ENCODE measurements at regions not wholly inside any gene's neighbourhood (a gene's known extent, or its start where the extent isn't known, plus 50 kb on each side); places are given as distances from the start of the nearest gene placed in this dataset.

DNA sequence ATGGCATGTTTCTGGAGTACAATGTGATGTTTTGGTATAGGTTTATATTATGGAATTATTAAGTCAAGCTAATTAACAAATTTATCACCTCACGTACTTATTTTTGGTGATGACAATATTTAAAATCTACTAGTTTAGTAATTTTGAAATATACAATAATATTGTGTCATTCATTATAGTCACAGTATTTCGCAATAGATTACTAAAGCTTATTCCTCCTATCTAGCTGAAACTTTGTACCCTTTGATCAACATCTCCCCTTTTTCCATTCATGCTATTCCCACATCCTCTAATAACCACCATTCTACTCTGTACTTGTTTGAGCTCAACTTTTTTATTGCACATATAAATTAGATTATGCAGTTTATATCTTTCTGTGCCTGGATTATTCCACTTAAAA lies 164.8 kb upstream of the SPANXN4 start:
- intact Hi-C loops (cut with micrococcal nuclease) = no loop called here
- Histone ChIP-seq H3K4me3 (ENCODE audit: insufficient read depth, low read depth, low read length) (no peak overlapping the region), H2AFZ (replicated peaks; ENCODE audit: low read length, poor library complexity) (no peak overlapping the region), H3K27me3 (ENCODE audit: control insufficient read depth, insufficient read depth, low read length) (no peaks in the 10 kb centered on the region), H3K9ac (ENCODE audit: low read depth, low read length) (no peak overlapping the region), H2BK120ac (ENCODE audit: low read depth, low read length) (no peak overlapping the region), H3K23ac (ENCODE audit: low read depth, low read length) (no peak overlapping the region), H4K20me1 (ENCODE audit: insufficient read depth, low read length) (no peaks in the 10 kb centered on the region), H3K4ac (ENCODE audit: low read depth, low read length) (no peak overlapping the region), H4K8ac (ENCODE audit: low read depth in 2 of 2, low read length in 2 of 2) (no peak overlapping the region), H3K56ac (ENCODE audit: extremely low read depth, insufficient read depth, low read length) (no peak overlapping the region), H3K9me1 (ENCODE audit: insufficient read depth, low read length) (no peaks in the 10 kb centered on the region), H2BK20ac (ENCODE audit: low read depth, low read length) (no peak overlapping the region), H3K79me1 (ENCODE audit: low read depth in 1 of 2, low read length in 2 of 2) (no peaks in the 10 kb centered on the region), H2BK5ac (ENCODE audit: low read depth, low read length, poor library complexity, severe bottlenecking) (no peak overlapping the region), H2AK9ac (replicated peaks; ENCODE audit: low read depth, low read length, poor library complexity) (no peak overlapping the region), H4K5ac (ENCODE audit: low read depth, low read length) (no peak overlapping the region), H3K14ac (replicated peaks; ENCODE audit: low read depth, low read length) (no peak overlapping the region), H2AK5ac (ENCODE audit: low read depth, low read length) (no peak overlapping the region), H3K9me3 (ENCODE audit: control insufficient read depth, insufficient read depth, low read length) (no peaks in the 10 kb centered on the region; the same call in 1 of the 2 replicates), H3K27ac (ENCODE audit: insufficient read depth, low read length) (no peak overlapping the region), H3K4me1 (ENCODE audit: control insufficient read depth, insufficient read depth, low read length) (no peaks in the 10 kb centered on the region), H3K18ac (ENCODE audit: low read depth, low read length) (no peak overlapping the region), H4K91ac (ENCODE audit: insufficient read depth, low read depth, low read length) (no peak overlapping the region), H3K36me3 (ENCODE audit: control insufficient read depth, insufficient read depth, low read length) (no peaks in the 10 kb centered on the region), H2BK15ac (ENCODE audit: low read depth, low read length) (no peak overlapping the region), H3K4me2 (ENCODE audit: low read depth, low read length) (no peak overlapping the region)
- ChIA-PET CTCF (no interaction called here), POLR2A (ENCODE audit: unreplicated experiment) (no interaction called here)
- no peak for ATAC-seq (ENCODE audit: low read depth)
- BruUV-seq (replicated peaks) = no TSS peak
- dilution Hi-C loops (cut with HindIII; ENCODE audit: low sequenced_read_pairs, unreplicated experiment) = no loop called here
- WGBS, 2 experiments (ENCODE audit: extremely low coverage in 2 of 2, insufficient read length in 1 of 2) = no CpG with 5 or more reads among the region's 2 CpGs
- no peak for DNase-seq
- in situ Hi-C loops (cut with MboI; ENCODE audit: low sequenced_read_pairs) = no loop called here
- TF ChIP-seq CEBPB (IDR thresholded peaks at IDR 0.05; ENCODE audit: low read depth, low read length) (peak; percentile 81), CHD1 (IDR thresholded peaks at IDR 0.05; ENCODE audit: low read depth, low read length) (no peak)
